Stimulated activated CD8-positive, alpha-beta memory T cell treated with anti-CD3 and anti-CD28 coated beads, Interleukin-4, amount 100 ng/mL, for 48 hours (primary cell): ENCODE measurements at regions not wholly inside any gene's neighbourhood (a gene's known extent, or its start where the extent isn't known, plus 50 kb on each side); places are given as distances from the start of the nearest gene placed in this dataset.
"Not testable (repeated sequence)": the region's sequence is repeated elsewhere in the genome, so short reads cannot be mapped to it uniquely, and the experiment has no call there.

ENCODE experiments used
- DNase-seq: peaks from one replicate; pipeline ENCODE4 v3.0.0-alpha.2; 2020

- no peak for DNase-seq
Observed at GRCh38 chr9:29063031-29063430, 1489.8 kb upstream of the C9orf72 start.

- DNase-seq: no peak
Observed at GRCh38 chr9:29066141-29066640, 1492.9 kb upstream of the C9orf72 start.

- no peak for DNase-seq
Observed at GRCh38 chr9:29068461-29068860, 1495.2 kb upstream of the C9orf72 start.

GRCh38 chr9:29069376-29069775 lies 1496.1 kb upstream of the C9orf72 start:
- no peak for DNase-seq

GRCh38 chr9:29078063-29078666 lies 1504.9 kb upstream of the C9orf72 start:
- no peak for DNase-seq

- no peak for DNase-seq
Observed at GRCh38 chr9:29100762-29101161, 1527.5 kb upstream of the C9orf72 start.

- DNase-seq: not testable (repeated sequence)
Observed at GRCh38 chr9:29104166-29104565, 1530.9 kb upstream of the C9orf72 start.

GRCh38 chr9:29118555-29118954 lies 1545.3 kb upstream of the C9orf72 start:
- no peak for DNase-seq

GRCh38 chr9:29126783-29127182 lies 1553.5 kb upstream of the C9orf72 start:
- DNase-seq: no peak

GRCh38 chr9:29129763-29130162 lies 1556.5 kb upstream of the C9orf72 start:
- DNase-seq: no peak

GRCh38 chr9:29144476-29144875 lies 1571.2 kb upstream of the C9orf72 start:
- no peak for DNase-seq

GRCh38 chr9:29150606-29151005 lies 1577.3 kb upstream of the C9orf72 start:
- no peak for DNase-seq

GRCh38 chr9:29160763-29161353 lies 1587.6 kb upstream of the C9orf72 start:
- DNase-seq: no peak

- DNase-seq: no peak
Observed at GRCh38 chr9:29174136-29174535, 1600.9 kb upstream of the C9orf72 start.

- DNase-seq: no peak
Observed at GRCh38 chr9:29176231-29176630, 1603.0 kb upstream of the C9orf72 start.

GRCh38 chr9:29176786-29177185 lies 1603.5 kb upstream of the C9orf72 start:
- DNase-seq: no peak

- no peak for DNase-seq
Observed at GRCh38 chr9:29183971-29184370, 1610.7 kb upstream of the C9orf72 start.

GRCh38 chr9:29188771-29189170 lies 1615.5 kb upstream of the C9orf72 start:
- not testable (repeated sequence) for DNase-seq

- not testable (repeated sequence) for DNase-seq
Observed at GRCh38 chr9:29189221-29189620, 1615.9 kb upstream of the C9orf72 start.

GRCh38 chr9:29198861-29199260 lies 1625.6 kb upstream of the C9orf72 start:
- no peak for DNase-seq

GRCh38 chr9:29199975-29200374 lies 1626.7 kb upstream of the C9orf72 start:
- DNase-seq: no peak

- no peak for DNase-seq
Observed at GRCh38 chr9:29200650-29201049, 1627.4 kb upstream of the C9orf72 start.

- DNase-seq: no peak
Observed at GRCh38 chr9:29203244-29203930, 1630.1 kb upstream of the C9orf72 start.

GRCh38 chr9:29208670-29209069 lies 1635.4 kb upstream of the C9orf72 start:
- no peak for DNase-seq
